ENCODE measurements at regions not wholly inside any gene's neighbourhood (a gene's known extent, or its start where the extent isn't known, plus 50 kb on each side); places are given as distances from the start of the nearest gene placed in this dataset.

DNA sequence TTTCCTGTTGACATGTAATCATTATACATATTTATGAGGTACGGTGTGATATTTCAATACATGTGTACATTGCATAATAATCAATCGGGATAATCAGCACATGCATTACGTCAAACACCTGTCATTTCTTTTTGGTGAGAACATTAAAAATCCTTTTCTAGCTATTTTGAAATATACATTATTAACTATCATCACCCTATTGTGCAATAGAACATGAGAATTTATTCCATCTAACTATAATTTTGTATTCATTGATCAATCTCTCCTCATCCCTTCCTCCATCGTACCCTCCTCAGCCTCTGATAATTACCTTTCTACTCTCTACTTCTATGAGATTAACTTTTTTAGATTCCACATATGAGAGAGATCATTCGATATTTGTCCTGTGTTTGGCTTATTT is 170.9 kb upstream of the GHR start:
- TF ChIP-seq, protein P1, sequence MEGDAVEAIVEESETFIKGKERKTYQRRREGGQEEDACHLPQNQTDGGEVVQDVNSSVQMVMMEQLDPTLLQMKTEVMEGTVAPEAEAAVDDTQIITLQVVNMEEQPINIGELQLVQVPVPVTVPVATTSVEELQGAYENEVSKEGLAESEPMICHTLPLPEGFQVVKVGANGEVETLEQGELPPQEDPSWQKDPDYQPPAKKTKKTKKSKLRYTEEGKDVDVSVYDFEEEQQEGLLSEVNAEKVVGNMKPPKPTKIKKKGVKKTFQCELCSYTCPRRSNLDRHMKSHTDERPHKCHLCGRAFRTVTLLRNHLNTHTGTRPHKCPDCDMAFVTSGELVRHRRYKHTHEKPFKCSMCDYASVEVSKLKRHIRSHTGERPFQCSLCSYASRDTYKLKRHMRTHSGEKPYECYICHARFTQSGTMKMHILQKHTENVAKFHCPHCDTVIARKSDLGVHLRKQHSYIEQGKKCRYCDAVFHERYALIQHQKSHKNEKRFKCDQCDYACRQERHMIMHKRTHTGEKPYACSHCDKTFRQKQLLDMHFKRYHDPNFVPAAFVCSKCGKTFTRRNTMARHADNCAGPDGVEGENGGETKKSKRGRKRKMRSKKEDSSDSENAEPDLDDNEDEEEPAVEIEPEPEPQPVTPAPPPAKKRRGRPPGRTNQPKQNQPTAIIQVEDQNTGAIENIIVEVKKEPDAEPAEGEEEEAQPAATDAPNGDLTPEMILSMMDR (IDR thresholded peaks at IDR 0.05), result no peak
- TF ChIP-seq POLR2A (IDR thresholded peaks at IDR 0.05), result no peak
